ENCODE measurements at regions not wholly inside any gene's neighbourhood (a gene's known extent, or its start where the extent isn't known, plus 50 kb on each side); places are given as distances from the start of the nearest gene placed in this dataset.

DNA sequence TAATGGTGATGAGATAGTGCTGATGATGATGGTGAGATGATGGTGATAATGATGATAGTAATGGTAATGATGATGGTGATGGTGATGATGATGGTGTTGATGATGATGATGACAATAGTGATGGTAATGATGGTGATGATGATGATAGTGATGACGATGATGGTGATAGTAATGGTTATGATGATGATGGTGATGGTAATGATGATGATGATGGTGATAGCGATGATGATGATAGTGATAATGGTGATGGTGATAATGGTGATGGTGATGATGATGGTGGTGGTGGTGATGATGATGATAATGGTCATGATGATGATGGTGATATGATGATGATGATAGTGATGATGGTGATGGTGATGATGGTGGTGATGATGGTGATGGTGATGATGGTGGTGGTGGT lies 384.6 kb downstream of the MATN1 start:
- Histone ChIP-seq H3K4me3 (ENCODE audit: low read depth in 1 of 2, low read length in 1 of 2) (no peak overlapping the region), H3K27me3 (peaks cover 33% of the 10 kb centered on the region), H3K27ac (no peak overlapping the region), H3K4me1 (ENCODE audit: control insufficient read depth in 1 of 2, insufficient read depth in 1 of 2, low read depth in 1 of 2, low read length in 1 of 2) (no peaks in the 10 kb centered on the region), H3K36me3 (no peaks in the 10 kb centered on the region), H3K9me3 (no peaks in the 10 kb centered on the region)
- TF ChIP-seq, protein P1, sequence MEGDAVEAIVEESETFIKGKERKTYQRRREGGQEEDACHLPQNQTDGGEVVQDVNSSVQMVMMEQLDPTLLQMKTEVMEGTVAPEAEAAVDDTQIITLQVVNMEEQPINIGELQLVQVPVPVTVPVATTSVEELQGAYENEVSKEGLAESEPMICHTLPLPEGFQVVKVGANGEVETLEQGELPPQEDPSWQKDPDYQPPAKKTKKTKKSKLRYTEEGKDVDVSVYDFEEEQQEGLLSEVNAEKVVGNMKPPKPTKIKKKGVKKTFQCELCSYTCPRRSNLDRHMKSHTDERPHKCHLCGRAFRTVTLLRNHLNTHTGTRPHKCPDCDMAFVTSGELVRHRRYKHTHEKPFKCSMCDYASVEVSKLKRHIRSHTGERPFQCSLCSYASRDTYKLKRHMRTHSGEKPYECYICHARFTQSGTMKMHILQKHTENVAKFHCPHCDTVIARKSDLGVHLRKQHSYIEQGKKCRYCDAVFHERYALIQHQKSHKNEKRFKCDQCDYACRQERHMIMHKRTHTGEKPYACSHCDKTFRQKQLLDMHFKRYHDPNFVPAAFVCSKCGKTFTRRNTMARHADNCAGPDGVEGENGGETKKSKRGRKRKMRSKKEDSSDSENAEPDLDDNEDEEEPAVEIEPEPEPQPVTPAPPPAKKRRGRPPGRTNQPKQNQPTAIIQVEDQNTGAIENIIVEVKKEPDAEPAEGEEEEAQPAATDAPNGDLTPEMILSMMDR (IDR thresholded peaks at IDR 0.05) = no peak

DNA sequence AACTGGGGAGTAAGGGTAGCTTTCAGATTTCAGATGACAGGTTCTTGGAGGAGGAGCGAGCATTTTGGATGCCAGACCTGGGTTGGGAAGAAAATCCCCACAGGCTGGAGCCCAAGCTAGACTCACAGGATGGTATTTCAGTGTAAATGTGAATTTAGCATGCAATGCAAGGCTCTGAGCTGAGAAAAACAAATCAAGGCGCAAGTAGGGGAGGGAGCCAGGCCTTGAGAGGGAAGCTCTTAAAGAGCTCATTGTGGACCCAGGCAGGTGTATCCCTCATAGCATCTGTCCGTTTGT lies 386.1 kb downstream of the MATN1 start:
- H3K27me3 ChIP-seq = peaks cover 18% of the 10 kb centered on the region
- TF ChIP-seq, protein P1 (IDR thresholded peaks at IDR 0.05) = no peak
- no peak overlapping the region for H3K4me3 ChIP-seq (ENCODE audit: low read depth in 1 of 2, low read length in 1 of 2)
- H3K27ac ChIP-seq = no peak overlapping the region
- no peaks in the 10 kb centered on the region for H3K9me3 ChIP-seq
- no peaks in the 10 kb centered on the region for H3K36me3 ChIP-seq
- no peaks in the 10 kb centered on the region for H3K4me1 ChIP-seq (ENCODE audit: control insufficient read depth in 1 of 2, insufficient read depth in 1 of 2, low read depth in 1 of 2, low read length in 1 of 2)

DNA sequence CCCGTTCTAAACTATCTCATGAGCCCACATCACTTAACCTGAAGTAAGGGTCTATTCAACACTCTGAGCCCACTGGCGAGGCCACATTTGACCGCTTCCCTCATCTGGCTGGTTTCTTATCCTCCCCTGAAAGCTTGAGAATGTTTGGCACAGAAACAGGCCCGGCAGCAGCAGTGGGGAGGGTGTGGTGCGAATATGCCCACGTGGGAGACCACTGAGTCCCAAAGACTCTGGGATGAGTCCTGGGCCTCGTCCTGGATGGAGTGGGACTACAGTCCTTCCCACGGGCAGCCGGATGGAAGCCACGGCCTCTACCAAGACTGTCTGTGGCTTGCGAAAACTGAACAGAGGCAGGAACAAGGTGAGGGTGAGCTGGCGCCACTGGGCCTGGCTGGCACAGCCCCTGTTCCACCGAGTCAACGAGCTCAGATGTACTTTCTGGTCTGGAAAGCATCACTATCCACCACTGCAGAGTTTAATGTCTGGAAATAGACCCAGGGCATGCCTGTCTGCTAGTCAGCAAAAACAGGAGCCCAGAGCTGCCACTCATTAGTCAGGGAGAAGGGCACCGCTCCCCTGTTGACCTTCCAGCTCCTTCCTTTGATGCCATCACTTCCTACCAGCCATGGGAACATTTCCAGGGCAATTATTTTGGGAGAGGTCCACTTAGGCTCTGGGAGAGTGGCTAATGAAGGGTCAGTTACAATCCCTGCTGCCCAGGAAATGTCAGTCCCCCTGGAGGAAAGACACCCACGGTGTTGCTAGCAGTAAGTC lies 386.6 kb downstream of the MATN1 start:
- Histone ChIP-seq H3K4me1 (ENCODE audit: control insufficient read depth in 1 of 2, insufficient read depth in 1 of 2, low read depth in 1 of 2, low read length in 1 of 2) (no peaks in the 10 kb centered on the region), H3K27ac (no peak overlapping the region), H3K4me3 (ENCODE audit: low read depth in 1 of 2, low read length in 1 of 2) (no peak overlapping the region), H3K36me3 (no peaks in the 10 kb centered on the region), H3K27me3 (peaks cover 13% of the 10 kb centered on the region), H3K9me3 (no peaks in the 10 kb centered on the region)
- TF ChIP-seq, protein P1 (IDR thresholded peaks at IDR 0.05) = no peak

DNA sequence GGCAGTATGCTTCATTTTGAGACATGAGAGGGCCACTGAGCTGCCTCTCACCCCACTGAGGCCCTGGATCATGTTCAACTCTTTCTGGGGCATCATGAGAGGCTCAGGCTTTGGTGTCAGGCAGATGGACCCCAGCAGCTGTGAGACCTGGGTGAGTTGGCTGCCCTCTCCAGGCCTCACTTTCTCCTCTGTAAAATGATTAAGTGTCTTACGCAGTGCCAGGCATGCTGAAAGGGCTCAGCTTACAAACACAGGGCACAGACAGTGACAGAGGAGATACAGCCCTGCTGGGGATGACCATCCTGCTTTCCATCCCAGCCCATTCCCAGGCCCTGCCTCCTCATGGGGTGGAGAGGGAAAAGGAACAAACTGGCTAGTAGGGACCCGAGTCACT lies 387.4 kb downstream of the MATN1 start:
- no peak overlapping the region for H3K27ac ChIP-seq

DNA sequence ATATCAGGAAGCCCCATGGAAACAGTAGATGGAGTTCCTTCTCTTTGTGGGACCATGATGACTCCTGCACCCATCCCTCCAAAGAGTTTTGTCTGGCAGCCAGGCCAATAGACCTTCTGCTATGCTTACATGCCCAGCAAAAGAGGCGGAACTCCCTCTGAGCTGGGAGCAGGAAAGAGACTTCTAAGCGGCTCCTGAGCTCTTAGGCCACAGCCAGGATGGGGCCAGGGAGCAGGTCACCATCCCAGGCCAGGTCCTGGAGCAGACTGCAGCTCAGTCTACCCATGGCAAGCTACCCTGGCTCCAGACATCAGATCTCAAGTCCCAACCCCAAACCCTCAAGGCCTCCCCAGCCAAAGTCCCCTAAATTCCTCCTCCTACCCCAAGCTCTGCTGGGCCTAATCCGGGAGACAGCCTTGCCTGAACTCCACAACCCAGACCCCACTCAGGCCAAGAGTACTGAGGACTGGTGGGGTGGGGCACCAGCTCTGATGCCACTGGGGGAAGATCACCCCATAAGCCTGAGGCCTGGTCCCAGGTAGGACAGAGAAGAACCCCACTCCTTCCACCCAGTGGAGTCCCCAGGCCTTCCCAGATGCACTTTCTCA lies 387.9 kb downstream of the MATN1 start:
- H3K4me1 ChIP-seq (ENCODE audit: control insufficient read depth in 1 of 2, insufficient read depth in 1 of 2, low read depth in 1 of 2, low read length in 1 of 2) = no peaks in the 10 kb centered on the region
- H3K27ac ChIP-seq = no peak overlapping the region
- TF ChIP-seq, protein P1 (IDR thresholded peaks at IDR 0.05) = no peak
- H3K4me3 ChIP-seq (ENCODE audit: low read depth in 1 of 2, low read length in 1 of 2) = no peak overlapping the region
- H3K27me3 ChIP-seq = peaks cover under 1% of the 10 kb centered on the region
- H3K9me3 ChIP-seq = no peaks in the 10 kb centered on the region
- H3K36me3 ChIP-seq = no peaks in the 10 kb centered on the region

More for the DNA sequence above, 387.4 kb downstream of the MATN1 start:
- TF ChIP-seq, protein P1 (IDR thresholded peaks at IDR 0.05) = no peak
- no peaks in the 10 kb centered on the region for H3K36me3 ChIP-seq
- H3K9me3 ChIP-seq = no peaks in the 10 kb centered on the region
- H3K4me1 ChIP-seq (ENCODE audit: control insufficient read depth in 1 of 2, insufficient read depth in 1 of 2, low read depth in 1 of 2, low read length in 1 of 2) = no peaks in the 10 kb centered on the region
- H3K27me3 ChIP-seq = peaks cover 6% of the 10 kb centered on the region
- no peak overlapping the region for H3K4me3 ChIP-seq (ENCODE audit: low read depth in 1 of 2, low read length in 1 of 2)
